ENCODE measurements at regions not wholly inside any gene's neighbourhood (a gene's known extent, or its start where the extent isn't known, plus 50 kb on each side); places are given as distances from the start of the nearest gene placed in this dataset.

- TF ChIP-seq CTCF (IDR thresholded peaks at IDR 0.05; ENCODE audit: low read depth, low read length), result no peak
- no peak for DNase-seq (ENCODE audit: low read depth, low spot score)
- H3K4me3 ChIP-seq (ENCODE audit: low read depth, low read length), result no peak overlapping the region
- in situ Hi-C loops (cut with HindIII; ENCODE audit: low sequenced_read_pairs), result no loop called here
These were observed 118.4 kb downstream of the BTG1 start for GRCh38 chr12:92027243-92027642.

- no peak overlapping the region for H3K4me3 ChIP-seq (ENCODE audit: low read depth, low read length)
- TF ChIP-seq CTCF (IDR thresholded peaks at IDR 0.05; ENCODE audit: low read depth, low read length), result no peak
- in situ Hi-C loops (cut with HindIII; ENCODE audit: low sequenced_read_pairs), result no loop called here
- no peak for DNase-seq (ENCODE audit: low read depth, low spot score)
These were observed 120.0 kb downstream of the BTG1 start for GRCh38 chr12:92025462-92026207.

GRCh38 chr12:92022093-92022492 is 123.6 kb downstream of the BTG1 start:
- no peak for TF ChIP-seq CTCF (IDR thresholded peaks at IDR 0.05; ENCODE audit: low read depth, low read length)
- in situ Hi-C loops (cut with HindIII; ENCODE audit: low sequenced_read_pairs), result no loop called here
- no peak overlapping the region for H3K4me3 ChIP-seq (ENCODE audit: low read depth, low read length)
- no peak for DNase-seq (ENCODE audit: low read depth, low spot score)

GRCh38 chr12:92021666-92022035 is 124.0 kb downstream of the BTG1 start:
- no peak for TF ChIP-seq CTCF (IDR thresholded peaks at IDR 0.05; ENCODE audit: low read depth, low read length)
- no peak for DNase-seq (ENCODE audit: low read depth, low spot score)
- H3K4me3 ChIP-seq (ENCODE audit: low read depth, low read length), result no peak overlapping the region
- in situ Hi-C loops (cut with HindIII; ENCODE audit: low sequenced_read_pairs), result no loop called here

GRCh38 chr12:92020983-92021665 is 124.5 kb downstream of the BTG1 start:
- TF ChIP-seq CTCF (IDR thresholded peaks at IDR 0.05; ENCODE audit: low read depth, low read length), result no peak
- in situ Hi-C loops (cut with HindIII; ENCODE audit: low sequenced_read_pairs), result no loop called here
- no peak overlapping the region for H3K4me3 ChIP-seq (ENCODE audit: low read depth, low read length)
- DNase-seq (ENCODE audit: low read depth, low spot score), result peak; percentile 70

GRCh38 chr12:92019491-92020277 is 126.0 kb downstream of the BTG1 start:
- no peak for TF ChIP-seq CTCF (IDR thresholded peaks at IDR 0.05; ENCODE audit: low read depth, low read length)
- in situ Hi-C loops (cut with HindIII; ENCODE audit: low sequenced_read_pairs), result no loop called here
- H3K4me3 ChIP-seq (ENCODE audit: low read depth, low read length), result no peak overlapping the region
- DNase-seq (ENCODE audit: low read depth, low spot score), result no peak
